Mammary epithelial cell (primary cell): ENCODE measurements at regions not wholly inside any gene's neighbourhood (a gene's known extent, or its start where the extent isn't known, plus 50 kb on each side); places are given as distances from the start of the nearest gene placed in this dataset.

ENCODE experiments used
- CTCF ChIP-seq, 2 donors: IDR thresholded peaks in 1 of 2; conservative IDR thresholded peaks in 1 of 2; 2 replicates each; pipeline ENCODE4 v1.5.1; 2011 to 2012; ENCODE audit warnings: inconsistent platforms in 2 of 2, low read length in 2 of 2, mild to moderate bottlenecking in 2 of 2, control low read depth in 1 of 2, low read depth in 1 of 2; ENCODE audit not compliant: insufficient read depth in 1 of 2; ENCODE audit errors: extremely low read depth in 1 of 2
- EZH2 ChIP-seq: IDR thresholded peaks from 2 replicates; pipeline ENCODE4 v1.6.1; 2012; ENCODE audit warnings: low read length, inconsistent platforms, borderline replicate concordance

- TF ChIP-seq CTCF (conservative IDR thresholded peaks at IDR 0.05 in 1 of 2, IDR thresholded peaks at IDR 0.05 in 1 of 2; ENCODE audit: extremely low read depth in 1 of 2, insufficient read depth in 1 of 2, low read depth in 1 of 2, low read length in 2 of 2) (no peak), EZH2 (no peak)
These were observed 232.9 kb upstream of the ANKRD50 start for GRCh38 chr4:124945422-124945821.
